Peyer's patch (tissue), 4 donors: ENCODE measurements at regions not wholly inside any gene's neighbourhood (a gene's known extent, or its start where the extent isn't known, plus 50 kb on each side); places are given as distances from the start of the nearest gene placed in this dataset.

ENCODE experiments used
- CTCF ChIP-seq, 6 experiments: fragments of 450-650 bp in 4 of 6; fragments of 200-600 bp in 2 of 6; sonication (generic) in 1 of 6; IDR thresholded peaks; one replicate each; pipeline ENCODE4 v1.5.1; 2017 to 2019; ENCODE audit warnings: antibody characterized with exemption in 6 of 6, mild to moderate bottlenecking in 3 of 6, moderate library complexity in 1 of 6
- POLR2A ChIP-seq, 2 donors: fragments of 450-650 bp; IDR thresholded peaks; one replicate each; pipeline ENCODE4 v1.5.1; 2017; ENCODE audit warnings: antibody characterized with exemption in 2 of 2, mild to moderate bottlenecking in 2 of 2, moderate library complexity in 2 of 2

DNA sequence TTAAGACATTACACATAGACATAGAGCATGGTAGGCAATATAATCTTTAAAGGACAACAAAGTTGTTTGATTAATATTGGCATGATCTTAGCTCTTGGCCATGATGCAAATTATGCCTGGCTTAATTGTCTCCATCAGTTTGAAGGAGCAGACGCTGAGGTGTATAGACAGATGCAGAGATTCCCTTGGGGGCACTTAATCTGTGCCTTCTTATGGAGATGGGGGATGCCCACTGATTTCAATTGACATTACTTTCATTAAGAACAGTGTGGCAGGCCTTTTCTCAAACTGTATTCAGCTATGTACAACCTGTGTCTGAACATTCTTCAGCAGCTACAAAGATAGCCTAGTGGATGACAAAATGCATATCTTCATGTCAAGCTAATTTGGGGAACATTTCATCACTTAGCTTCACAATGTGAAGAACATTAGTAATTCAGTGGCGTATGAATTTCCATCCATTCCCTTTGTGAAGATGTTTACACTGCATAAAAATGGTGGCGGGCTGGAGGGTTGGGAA is 85.3 kb upstream of the MYCBP2 start:
- no peak for TF ChIP-seq CTCF (IDR thresholded peaks at IDR 0.05)
- no peak for TF ChIP-seq POLR2A (IDR thresholded peaks at IDR 0.05)
